ENCODE measurements at regions not wholly inside any gene's neighbourhood (a gene's known extent, or its start where the extent isn't known, plus 50 kb on each side); places are given as distances from the start of the nearest gene placed in this dataset.
"Not testable (repeated sequence)": the region's sequence is repeated elsewhere in the genome, so short reads cannot be mapped to it uniquely, and the experiment has no call there.

DNA sequence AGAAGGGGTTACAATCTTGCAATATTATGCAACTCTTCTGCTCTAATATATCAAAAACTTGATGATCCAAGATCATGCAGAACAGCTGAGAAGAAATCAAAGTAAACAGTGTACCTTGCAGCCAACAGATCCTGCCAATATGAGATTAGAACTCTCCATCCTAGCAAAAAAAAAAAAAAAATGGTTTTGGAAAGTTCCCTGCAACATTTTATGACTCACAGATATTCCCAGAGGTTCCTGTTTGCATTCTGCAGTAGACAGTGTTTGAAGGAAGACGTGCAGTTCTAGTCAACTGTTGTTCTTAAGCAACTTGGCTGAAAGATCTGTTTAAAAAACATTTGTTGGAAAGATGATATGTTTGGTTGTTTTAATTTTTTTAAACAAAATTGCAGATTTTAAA, 103.6 kb upstream of the WDR75 start:
- intact Hi-C loops (cut with micrococcal nuclease) = no loop called here
- no peak overlapping the region for H3K27ac Mint-ChIP-seq
- no peaks in the 10 kb centered on the region for H3K36me3 Mint-ChIP-seq (ENCODE audit: low read depth)
- H3K9me3 Mint-ChIP-seq = peaks cover 15% of the 10 kb centered on the region
- no peaks in the 10 kb centered on the region for H3K4me1 Mint-ChIP-seq (ENCODE audit: low read depth)
- DNase-seq (ENCODE audit: low spot score) = no peak
- no peak overlapping the region for H3K4me3 Mint-ChIP-seq
- no peaks in the 10 kb centered on the region for H3K27me3 Mint-ChIP-seq (ENCODE audit: insufficient read depth)

DNA sequence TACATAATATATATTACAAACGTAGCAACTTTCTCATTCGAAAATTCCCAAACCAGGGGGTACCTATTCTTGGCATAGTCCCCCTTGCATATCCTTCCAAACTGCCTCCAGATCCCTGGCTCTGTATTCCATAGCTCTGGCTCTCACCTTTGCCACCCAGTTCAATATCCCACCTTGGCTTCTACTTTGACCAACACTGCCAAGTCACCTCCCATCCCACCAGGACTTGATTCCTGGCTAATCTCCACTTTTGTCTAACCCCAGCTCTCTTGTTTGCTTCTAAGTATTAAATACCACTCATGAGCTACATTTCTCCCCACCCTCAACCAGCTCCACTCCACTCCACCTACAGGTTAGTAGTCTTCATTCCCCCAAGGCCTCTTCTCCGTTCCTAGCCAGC, 103.2 kb upstream of the WDR75 start:
- peaks cover 11% of the 10 kb centered on the region for H3K9me3 Mint-ChIP-seq
- no peaks in the 10 kb centered on the region for H3K36me3 Mint-ChIP-seq (ENCODE audit: low read depth)
- DNase-seq (ENCODE audit: low spot score) = no peak
- intact Hi-C loops (cut with micrococcal nuclease) = no loop called here
- no peak overlapping the region for H3K4me3 Mint-ChIP-seq
- H3K27me3 Mint-ChIP-seq (ENCODE audit: insufficient read depth) = no peaks in the 10 kb centered on the region
- H3K4me1 Mint-ChIP-seq (ENCODE audit: low read depth) = no peaks in the 10 kb centered on the region
- no peak overlapping the region for H3K27ac Mint-ChIP-seq

DNA sequence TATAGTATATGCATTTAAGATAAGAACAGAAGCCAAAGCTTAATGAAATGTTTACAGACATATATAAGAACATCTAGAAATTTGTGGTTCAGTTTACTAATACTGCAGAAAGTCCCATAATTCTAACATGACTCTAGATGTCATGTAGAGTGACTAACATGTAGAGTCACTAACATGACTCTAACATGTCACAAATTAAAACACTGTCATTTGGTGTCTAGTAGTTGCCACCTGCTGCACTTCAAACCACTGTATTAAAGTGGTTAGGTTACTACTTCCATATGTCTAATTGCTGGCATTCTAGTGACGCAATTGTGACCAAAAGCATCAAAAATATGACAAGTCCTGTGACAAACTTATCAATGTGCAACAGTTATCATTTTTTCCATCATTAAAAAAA, 100.2 kb upstream of the WDR75 start:
- no peaks in the 10 kb centered on the region for H3K4me1 Mint-ChIP-seq (ENCODE audit: low read depth)
- peaks cover 11% of the 10 kb centered on the region for H3K9me3 Mint-ChIP-seq
- no peak for DNase-seq (ENCODE audit: low spot score)
- no peaks in the 10 kb centered on the region for H3K27me3 Mint-ChIP-seq (ENCODE audit: insufficient read depth)
- H3K27ac Mint-ChIP-seq = no peak overlapping the region
- intact Hi-C loops (cut with micrococcal nuclease) = no loop called here
- no peaks in the 10 kb centered on the region for H3K36me3 Mint-ChIP-seq (ENCODE audit: low read depth)
- no peak overlapping the region for H3K4me3 Mint-ChIP-seq

DNA sequence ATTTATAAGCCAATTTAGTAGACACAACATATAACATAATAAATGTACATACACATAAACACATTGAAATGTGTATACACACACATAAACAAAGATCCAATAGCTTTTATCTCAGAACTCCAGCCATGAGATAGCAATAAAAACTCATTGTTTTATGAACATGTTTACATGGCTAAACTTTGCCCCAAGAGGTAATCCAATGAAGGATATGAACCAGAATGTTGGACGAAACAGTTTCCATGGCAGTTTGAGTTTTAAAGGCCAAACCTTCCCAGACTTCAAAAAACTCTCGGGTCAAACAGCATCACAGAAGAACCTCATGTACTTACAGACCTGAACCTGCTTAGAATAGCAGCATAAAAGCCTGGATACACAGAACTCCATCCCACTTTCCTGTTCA, 97.2 kb upstream of the WDR75 start:
- no peaks in the 10 kb centered on the region for H3K27me3 Mint-ChIP-seq (ENCODE audit: insufficient read depth)
- intact Hi-C loops (cut with micrococcal nuclease) = no loop called here
- no peaks in the 10 kb centered on the region for H3K36me3 Mint-ChIP-seq (ENCODE audit: low read depth)
- no peak for DNase-seq (ENCODE audit: low spot score)
- no peak overlapping the region for H3K4me3 Mint-ChIP-seq
- H3K27ac Mint-ChIP-seq = no peak overlapping the region
- peaks cover 4% of the 10 kb centered on the region for H3K9me3 Mint-ChIP-seq
- peaks cover 5% of the 10 kb centered on the region for H3K4me1 Mint-ChIP-seq (ENCODE audit: low read depth)

DNA sequence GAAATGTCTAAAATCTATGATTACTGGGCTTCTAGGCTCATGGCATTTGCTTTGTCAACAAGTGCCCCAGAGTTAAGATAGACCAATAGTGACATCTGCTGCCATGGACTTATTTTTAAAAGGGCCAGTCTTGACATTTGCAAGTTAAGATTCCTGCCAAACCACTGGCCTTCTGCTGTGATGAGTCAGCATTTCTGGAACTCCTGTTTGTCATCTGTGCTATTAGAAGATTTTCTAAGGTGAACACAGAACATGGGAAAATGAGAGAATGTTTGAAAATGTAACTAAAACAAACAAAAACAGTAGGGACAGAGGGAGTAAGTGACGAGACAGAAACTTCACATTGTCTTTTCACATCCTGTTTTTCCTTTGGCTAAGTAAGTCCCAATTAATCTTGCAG, 93.7 kb upstream of the WDR75 start:
- Mint-ChIP-seq H3K4me3 (no peak overlapping the region), H3K27me3 (ENCODE audit: insufficient read depth) (no peaks in the 10 kb centered on the region), H3K27ac (no peak overlapping the region), H3K4me1 (ENCODE audit: low read depth) (peaks cover 5% of the 10 kb centered on the region), H3K36me3 (ENCODE audit: low read depth) (no peaks in the 10 kb centered on the region), H3K9me3 (peaks cover 3% of the 10 kb centered on the region)
- intact Hi-C loops (cut with micrococcal nuclease) = loop anchor here (1.0 kb wide), 1 partner anchor 204 kb away; no protein-coding TSS in a partner anchor
- no peak for DNase-seq (ENCODE audit: low spot score)

DNA sequence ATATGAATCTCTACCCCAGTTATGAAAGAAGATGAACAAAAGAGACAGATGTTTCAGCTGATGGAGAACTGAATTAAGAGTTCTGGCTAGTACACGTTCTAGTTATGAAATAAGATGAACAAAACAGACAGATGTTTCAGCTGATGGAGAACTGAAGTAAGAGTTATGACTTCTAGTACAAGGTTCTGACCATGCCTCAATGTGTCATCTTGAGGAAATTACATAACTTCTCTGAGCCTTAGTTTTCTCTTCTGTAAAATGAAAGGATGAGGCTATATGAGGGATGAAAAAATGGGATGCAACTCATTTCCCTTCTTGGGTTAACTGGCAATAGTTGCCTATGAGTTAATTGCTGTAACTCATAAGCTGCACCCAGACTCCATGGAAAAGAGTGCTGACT, 92.9 kb upstream of the WDR75 start:
- peaks cover 7% of the 10 kb centered on the region for H3K9me3 Mint-ChIP-seq
- H3K4me1 Mint-ChIP-seq (ENCODE audit: low read depth) = peaks cover 5% of the 10 kb centered on the region
- no peaks in the 10 kb centered on the region for H3K36me3 Mint-ChIP-seq (ENCODE audit: low read depth)
- H3K4me3 Mint-ChIP-seq = no peak overlapping the region
- intact Hi-C loops (cut with micrococcal nuclease) = no loop called here
- no peak for DNase-seq (ENCODE audit: low spot score)
- no peak overlapping the region for H3K27ac Mint-ChIP-seq
- H3K27me3 Mint-ChIP-seq (ENCODE audit: insufficient read depth) = no peaks in the 10 kb centered on the region

DNA sequence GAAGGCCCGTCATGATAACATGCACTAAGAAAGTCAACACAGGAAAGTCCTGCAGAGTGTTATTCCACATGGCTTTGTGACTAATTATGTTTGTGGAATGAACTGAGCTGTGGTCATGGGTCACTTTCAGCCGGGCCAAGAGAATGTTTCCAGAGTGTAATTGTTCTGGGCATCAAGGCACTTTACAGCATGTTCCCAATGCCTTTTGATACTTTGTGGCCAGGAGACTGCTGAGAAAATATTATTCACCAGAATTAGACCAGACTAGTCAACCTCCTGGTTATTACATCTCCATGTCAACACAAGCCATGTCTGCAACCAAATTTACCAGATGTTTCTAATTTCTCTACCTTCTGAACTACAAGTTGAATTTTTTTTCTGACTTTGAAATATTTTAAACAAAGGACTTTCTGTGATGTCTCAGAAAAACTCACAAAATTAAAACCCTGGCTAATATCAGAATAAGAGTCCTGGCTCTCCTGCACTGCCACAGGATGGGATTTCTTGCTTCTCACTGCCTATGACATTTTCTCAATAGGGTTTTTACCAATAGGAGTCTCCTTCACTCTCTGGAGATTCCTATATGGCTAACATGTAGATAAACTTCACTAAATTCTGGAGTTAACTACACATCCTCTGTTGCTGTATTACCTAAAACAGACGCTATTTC, 90.6 kb upstream of the WDR75 start:
- Mint-ChIP-seq H3K36me3 (ENCODE audit: low read depth) (no peaks in the 10 kb centered on the region), H3K9me3 (peaks cover 7% of the 10 kb centered on the region)
- DNase-seq (ENCODE audit: low spot score) = no peak

DNA sequence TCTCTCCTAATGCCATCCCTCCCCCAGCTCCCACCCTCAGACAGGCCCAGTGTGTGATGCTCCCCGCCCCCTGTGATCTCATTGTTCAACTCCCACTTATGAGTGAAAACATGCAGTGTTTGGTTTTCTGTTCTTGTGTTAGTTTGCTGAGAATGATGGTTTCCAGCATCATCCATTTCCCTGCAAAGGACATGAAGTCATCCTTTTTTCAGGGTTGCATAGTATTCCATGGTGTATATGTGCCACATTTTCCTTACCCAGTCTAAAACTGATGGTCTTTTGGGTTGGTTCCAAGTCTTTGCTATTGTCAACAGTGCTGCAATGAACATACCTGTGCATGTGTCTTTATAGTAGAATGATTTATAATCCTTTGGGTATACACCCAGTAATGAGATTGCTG, 89.3 kb upstream of the WDR75 start:
- H3K36me3 Mint-ChIP-seq (ENCODE audit: low read depth); H3K4me1 Mint-ChIP-seq (ENCODE audit: low read depth); DNase-seq (ENCODE audit: low spot score); H3K27me3 Mint-ChIP-seq (ENCODE audit: insufficient read depth); H3K9me3 Mint-ChIP-seq; H3K4me3 Mint-ChIP-seq; H3K27ac Mint-ChIP-seq; intact Hi-C loops (cut with micrococcal nuclease): not testable (repeated sequence)

More for the DNA sequence above, 90.6 kb upstream of the WDR75 start:
- no peak overlapping the region for H3K27ac Mint-ChIP-seq
- intact Hi-C loops (cut with micrococcal nuclease) = no loop called here
- peaks cover 5% of the 10 kb centered on the region for H3K4me1 Mint-ChIP-seq (ENCODE audit: low read depth)
- H3K27me3 Mint-ChIP-seq (ENCODE audit: insufficient read depth) = no peaks in the 10 kb centered on the region
- H3K4me3 Mint-ChIP-seq = no peak overlapping the region

DNA sequence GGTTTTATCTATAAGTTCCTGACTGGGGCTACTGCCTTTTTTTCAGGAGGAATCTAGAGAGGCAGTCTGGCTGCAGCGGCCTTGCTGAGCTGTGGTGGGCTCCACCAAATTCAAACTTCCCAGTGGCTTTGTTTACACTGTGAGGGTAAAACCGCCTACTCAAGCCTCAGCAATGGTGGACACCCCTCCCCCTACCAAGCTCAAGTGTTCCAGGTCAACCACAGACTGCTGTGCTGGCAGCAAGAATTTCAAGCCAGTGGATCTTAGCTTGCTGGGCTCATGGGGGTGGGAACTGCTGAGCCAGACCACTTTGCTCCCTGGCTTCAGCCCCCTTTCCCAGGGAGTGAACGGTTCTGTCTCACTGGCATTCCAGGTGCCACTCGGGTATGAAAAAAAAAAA, 83.9 kb upstream of the WDR75 start:
- H3K4me1 Mint-ChIP-seq (ENCODE audit: low read depth); H3K27ac Mint-ChIP-seq; H3K27me3 Mint-ChIP-seq (ENCODE audit: insufficient read depth); DNase-seq (ENCODE audit: low spot score); H3K9me3 Mint-ChIP-seq; intact Hi-C loops (cut with micrococcal nuclease); H3K4me3 Mint-ChIP-seq; H3K36me3 Mint-ChIP-seq (ENCODE audit: low read depth): not testable (repeated sequence)

DNA sequence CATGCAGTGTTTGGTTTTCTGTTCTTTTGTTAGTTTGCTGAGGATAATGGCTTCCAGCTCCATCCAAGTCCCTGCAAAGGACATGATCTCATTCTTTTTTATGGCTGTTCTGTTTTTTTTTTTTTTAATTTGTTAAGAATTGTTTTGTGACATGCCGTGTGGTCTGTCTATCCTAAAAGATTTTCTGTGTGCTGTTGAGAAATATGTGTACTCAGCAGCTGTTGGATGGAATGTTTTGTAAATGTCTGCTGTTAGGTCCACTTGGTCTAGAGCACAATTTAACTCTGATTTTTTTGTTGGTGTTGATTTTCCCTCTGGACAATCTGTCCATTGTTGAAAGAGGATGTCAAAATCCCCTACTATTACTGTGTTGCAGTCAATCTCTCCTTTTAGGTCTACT, 80.4 kb upstream of the WDR75 start:
- H3K27me3 Mint-ChIP-seq (ENCODE audit: insufficient read depth) = no peaks in the 10 kb centered on the region
- no peak overlapping the region for H3K4me3 Mint-ChIP-seq
- H3K9me3 Mint-ChIP-seq = no peaks in the 10 kb centered on the region
- no peak overlapping the region for H3K27ac Mint-ChIP-seq
- DNase-seq (ENCODE audit: low spot score) = no peak
- H3K36me3 Mint-ChIP-seq (ENCODE audit: low read depth) = no peaks in the 10 kb centered on the region
- intact Hi-C loops (cut with micrococcal nuclease) = no loop called here
- no peaks in the 10 kb centered on the region for H3K4me1 Mint-ChIP-seq (ENCODE audit: low read depth)

DNA sequence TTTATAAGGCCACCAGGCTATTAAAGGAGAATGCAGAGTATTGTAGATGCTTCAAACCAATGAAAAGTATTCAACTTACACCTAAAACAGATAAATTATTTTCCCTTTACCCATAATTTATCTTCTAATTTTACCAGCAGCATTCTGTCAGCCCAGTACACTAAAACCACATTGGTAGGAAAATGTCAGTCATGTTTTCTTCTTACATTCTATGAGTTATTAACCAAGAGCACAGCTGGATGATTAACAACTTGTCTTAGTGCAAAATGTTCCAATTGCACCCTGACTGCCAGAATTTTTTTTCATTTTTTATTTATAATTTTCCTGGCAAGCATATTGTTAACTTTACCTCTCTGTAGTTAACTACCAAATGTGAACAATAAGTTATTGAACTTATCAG, 79.0 kb upstream of the WDR75 start:
- Mint-ChIP-seq H3K4me1 (ENCODE audit: low read depth) (no peaks in the 10 kb centered on the region), H3K36me3 (ENCODE audit: low read depth) (no peaks in the 10 kb centered on the region), H3K27ac (no peak overlapping the region), H3K9me3 (no peaks in the 10 kb centered on the region), H3K4me3 (no peak overlapping the region), H3K27me3 (ENCODE audit: insufficient read depth) (no peaks in the 10 kb centered on the region)
- intact Hi-C loops (cut with micrococcal nuclease) = no loop called here
- DNase-seq (ENCODE audit: low spot score) = no peak

DNA sequence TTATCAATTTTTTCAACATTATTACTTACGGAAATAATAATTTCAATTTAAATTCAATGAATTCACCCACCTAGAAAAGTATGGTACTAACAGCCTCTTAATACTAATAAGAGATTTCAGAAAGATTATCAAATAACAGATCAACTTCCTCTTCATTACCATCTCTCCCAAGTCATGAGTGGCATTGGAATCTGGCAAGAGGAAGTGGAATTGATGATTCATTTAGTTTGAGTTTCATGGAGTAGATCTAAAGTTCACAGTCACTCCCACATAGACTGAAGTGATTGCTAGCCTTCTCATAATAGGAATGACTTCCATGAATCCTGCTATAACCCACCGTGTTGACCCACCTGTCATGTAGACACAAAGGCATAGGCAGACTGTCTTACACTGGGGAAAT, 77.7 kb upstream of the WDR75 start:
- H3K36me3 Mint-ChIP-seq (ENCODE audit: low read depth) = no peaks in the 10 kb centered on the region
- H3K27ac Mint-ChIP-seq = no peak overlapping the region
- no peaks in the 10 kb centered on the region for H3K27me3 Mint-ChIP-seq (ENCODE audit: insufficient read depth)
- intact Hi-C loops (cut with micrococcal nuclease) = no loop called here
- H3K4me3 Mint-ChIP-seq = no peak overlapping the region
- DNase-seq (ENCODE audit: low spot score) = no peak
- H3K9me3 Mint-ChIP-seq = no peaks in the 10 kb centered on the region
- no peaks in the 10 kb centered on the region for H3K4me1 Mint-ChIP-seq (ENCODE audit: low read depth)

DNA sequence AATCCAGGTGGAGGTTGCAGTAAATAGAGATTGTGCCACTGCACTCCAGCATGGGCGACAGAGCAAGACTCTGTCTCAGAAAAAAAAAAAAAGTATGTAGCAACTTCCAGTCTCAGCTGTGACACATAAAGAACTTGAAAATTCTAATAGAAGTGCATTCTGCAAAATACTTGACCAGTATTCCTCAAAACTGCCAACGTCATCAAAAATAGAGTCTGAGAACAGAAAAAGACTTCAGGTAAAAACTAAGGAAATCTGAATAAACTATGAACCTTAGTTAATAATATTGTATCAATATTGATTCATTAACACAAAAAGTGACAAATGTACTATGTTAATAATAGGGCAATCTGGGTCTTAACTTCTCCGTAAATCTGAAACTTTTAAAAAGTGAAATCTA, 76.7 kb upstream of the WDR75 start:
- H3K27me3 Mint-ChIP-seq (ENCODE audit: insufficient read depth) = no peaks in the 10 kb centered on the region
- H3K27ac Mint-ChIP-seq = no peak overlapping the region
- no peak overlapping the region for H3K4me3 Mint-ChIP-seq
- H3K9me3 Mint-ChIP-seq = no peaks in the 10 kb centered on the region
- no peaks in the 10 kb centered on the region for H3K36me3 Mint-ChIP-seq (ENCODE audit: low read depth)
- no peak for DNase-seq (ENCODE audit: low spot score)
- no peaks in the 10 kb centered on the region for H3K4me1 Mint-ChIP-seq (ENCODE audit: low read depth)
- intact Hi-C loops (cut with micrococcal nuclease) = no loop called here

DNA sequence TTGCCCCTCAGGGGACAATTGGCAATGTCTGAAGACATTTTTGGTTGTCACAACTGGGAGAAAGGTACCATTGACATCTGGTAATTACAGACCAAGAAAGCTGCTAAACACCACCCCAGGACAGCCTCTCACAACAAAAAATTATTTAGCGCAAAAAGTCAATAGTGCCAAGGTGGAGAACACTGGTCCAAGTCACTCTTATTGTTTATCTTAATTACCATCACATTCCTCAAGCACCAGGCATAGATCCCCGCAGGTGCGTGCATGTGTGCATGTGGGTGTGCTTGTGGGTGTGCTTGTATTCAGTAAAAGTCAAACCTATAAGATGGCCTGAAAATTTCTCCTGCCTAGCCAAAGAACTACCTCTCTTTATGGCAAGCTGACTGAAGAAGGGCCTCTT, 74.9 kb upstream of the WDR75 start:
- no peaks in the 10 kb centered on the region for H3K9me3 Mint-ChIP-seq
- DNase-seq (ENCODE audit: low spot score) = no peak
- no peak overlapping the region for H3K4me3 Mint-ChIP-seq
- no peaks in the 10 kb centered on the region for H3K36me3 Mint-ChIP-seq (ENCODE audit: low read depth)
- no peak overlapping the region for H3K27ac Mint-ChIP-seq
- no peaks in the 10 kb centered on the region for H3K4me1 Mint-ChIP-seq (ENCODE audit: low read depth)
- no peaks in the 10 kb centered on the region for H3K27me3 Mint-ChIP-seq (ENCODE audit: insufficient read depth)
- intact Hi-C loops (cut with micrococcal nuclease) = no loop called here
